Trophoblast cell (in vitro differentiated cells and primary cell): ENCODE measurements at regions not wholly inside any gene's neighbourhood (a gene's known extent, or its start where the extent isn't known, plus 50 kb on each side); places are given as distances from the start of the nearest gene placed in this dataset.

Source experiments
- DNase-seq, 2 donors: peaks; one replicate each; pipeline ENCODE4 v3.0.0-alpha.2; 2016
- H2AFZ ChIP-seq: 2 replicates; pipeline ENCODE4 v1.6.1; 2013; ENCODE audit warnings: low read length, moderate library complexity, mild to moderate bottlenecking; ENCODE audit not compliant: insufficient read depth, poor library complexity
- H2AK5ac ChIP-seq: 2 replicates; pipeline ENCODE4 v1.6.1; 2013; ENCODE audit warnings: mild to moderate bottlenecking, low read length
- H2BK120ac ChIP-seq: 2 replicates; pipeline ENCODE4 v1.6.1; 2013; ENCODE audit warnings: low read length, mild to moderate bottlenecking, moderate library complexity; ENCODE audit not compliant: insufficient read depth, poor library complexity
- H2BK12ac ChIP-seq: 2 replicates; pipeline ENCODE4 v1.6.1; 2013; ENCODE audit warnings: mild to moderate bottlenecking, low read length, moderate library complexity
- H2BK5ac ChIP-seq: 2 replicates; pipeline ENCODE4 v1.6.1; 2013; ENCODE audit warnings: low read length, low read depth, moderate library complexity, mild to moderate bottlenecking; ENCODE audit not compliant: poor library complexity
- H3K14ac ChIP-seq: 2 replicates; pipeline ENCODE4 v1.6.1; 2013; ENCODE audit warnings: mild to moderate bottlenecking, low read length
- H3K18ac ChIP-seq: 2 replicates; pipeline ENCODE4 v1.6.1; 2013; ENCODE audit warnings: mild to moderate bottlenecking, low read length
- H3K23ac ChIP-seq: 2 replicates; pipeline ENCODE4 v1.6.1; 2013; ENCODE audit warnings: low read length
- H3K27ac ChIP-seq: 2 replicates; pipeline ENCODE4 v1.5.1; 2013; ENCODE audit warnings: low read depth, mild to moderate bottlenecking, inconsistent platforms, low read length, moderate library complexity
- H3K27me3 ChIP-seq: 2 replicates; pipeline ENCODE4 v1.6.1; 2013; ENCODE audit warnings: inconsistent platforms, mild to moderate bottlenecking, low read length, moderate library complexity; ENCODE audit not compliant: insufficient read depth
- H3K36me3 ChIP-seq, 2 experiments: 1 replicate in 1 of 2; 2 replicates in 1 of 2; pipeline ENCODE4 v1.6.1; 2013; ENCODE audit warnings: low read length in 2 of 2, mild to moderate bottlenecking in 2 of 2, moderate library complexity in 1 of 2; ENCODE audit not compliant: insufficient read depth in 2 of 2, control insufficient read depth in 1 of 2
- H3K4ac ChIP-seq: 2 replicates; pipeline ENCODE4 v1.6.1; 2013; ENCODE audit warnings: low read depth, mild to moderate bottlenecking, low read length, moderate library complexity
- H3K4me1 ChIP-seq, 2 experiments: 1 replicate in 1 of 2; 2 replicates in 1 of 2; pipeline ENCODE4 v1.6.1; 2013; ENCODE audit warnings: low read length in 2 of 2, mild to moderate bottlenecking in 2 of 2, moderate library complexity in 1 of 2; ENCODE audit not compliant: insufficient read depth in 2 of 2, control insufficient read depth in 1 of 2
- H3K4me2 ChIP-seq: 2 replicates; pipeline ENCODE4 v1.6.1; 2013; ENCODE audit warnings: inconsistent platforms, mild to moderate bottlenecking, low read length, moderate library complexity
- H3K4me3 ChIP-seq: 2 replicates; pipeline ENCODE4 v1.5.1; 2013; ENCODE audit warnings: mild to moderate bottlenecking, low read depth, low read length, inconsistent platforms
- H3K79me1 ChIP-seq: one replicate; pipeline ENCODE4 v1.6.1; 2013; ENCODE audit warnings: low read length
- H3K79me2 ChIP-seq: 2 replicates; pipeline ENCODE4 v1.6.1; 2013; ENCODE audit warnings: low read length, mild to moderate bottlenecking; ENCODE audit not compliant: control insufficient read depth, insufficient read depth, poor library complexity
- H3K9ac ChIP-seq: 2 replicates; pipeline ENCODE4 v1.6.1; 2013; ENCODE audit warnings: mild to moderate bottlenecking, low read length
- H3K9me3 ChIP-seq: 2 replicates; pipeline ENCODE4 v1.6.1; 2013; ENCODE audit warnings: low read depth, mild to moderate bottlenecking, control low read depth, inconsistent platforms, low read length; ENCODE audit not compliant: insufficient read depth
- H4K12ac ChIP-seq: 2 replicates; pipeline ENCODE4 v1.6.1; 2013; ENCODE audit warnings: low read depth, mild to moderate bottlenecking, low read length, moderate library complexity
- H4K8ac ChIP-seq: 2 replicates; pipeline ENCODE4 v1.6.1; 2013; ENCODE audit warnings: low read depth, mild to moderate bottlenecking, low read length, moderate library complexity
- H4K91ac ChIP-seq: one replicate; pipeline ENCODE4 v1.6.1; 2013; ENCODE audit warnings: low read depth, mild to moderate bottlenecking, low read length, moderate library complexity
- WGBS: extraction: QIAGEN DNeasy Blood & Tissue Kit; methylation state at CpG from one replicate; pipeline ENCODE4 v1.1.7; 2013; ENCODE audit warnings: missing lambda C conversion rate; ENCODE audit not compliant: insufficient read length, insufficient coverage; ENCODE audit errors: extremely low coverage; 5-methylcytosine and 5-hydroxymethylcytosine counted together

DNA sequence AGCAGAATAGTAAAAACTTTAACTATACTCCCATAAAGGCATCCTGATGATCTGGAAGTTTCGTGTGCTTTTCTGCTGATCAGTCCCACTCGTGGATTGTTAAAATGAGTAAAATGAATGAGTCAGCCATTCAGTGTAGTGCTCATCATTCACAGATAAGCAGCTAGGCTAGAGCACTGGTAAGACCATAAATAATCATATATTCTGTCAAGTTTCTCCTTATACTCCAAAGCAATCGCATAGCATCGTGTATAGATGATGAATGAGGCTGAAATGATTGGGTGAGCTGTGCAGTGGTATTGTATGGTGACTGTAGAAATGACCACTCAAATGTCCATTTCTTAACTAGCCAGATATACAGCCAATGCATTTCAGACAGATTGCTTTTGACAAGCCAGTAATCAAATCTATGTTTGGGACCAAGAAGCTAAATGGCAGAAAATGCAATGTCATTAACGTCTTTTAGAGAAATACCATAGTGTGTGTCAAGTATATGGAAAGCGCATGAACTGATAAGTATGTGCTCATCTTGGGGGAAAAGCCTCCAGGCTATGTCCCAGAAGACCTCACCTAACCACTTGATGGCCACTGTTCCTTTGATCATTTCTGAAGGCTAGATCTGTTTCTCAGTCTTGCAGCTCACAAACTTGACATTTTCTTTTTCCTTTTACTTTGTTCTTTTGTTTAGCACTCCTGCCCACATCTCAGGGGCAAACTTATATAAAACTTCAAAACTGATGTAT lies 227.2 kb upstream of the FAM3C start:
- Histone ChIP-seq H4K12ac (no peak overlapping the region), H2BK120ac (no peak overlapping the region), H2AFZ (no peak overlapping the region), H3K4me2 (no peak overlapping the region), H3K14ac (no peak overlapping the region), H3K4me3 (no peak overlapping the region), H3K23ac (no peak overlapping the region), H4K8ac (no peak overlapping the region), H3K36me3 (no peaks in the 10 kb centered on the region), H2AK5ac (no peak overlapping the region), H2BK12ac (no peak overlapping the region), H3K4me1 (peaks cover 0 to 4% of the 10 kb centered on the region in 2 experiments), H3K9ac (no peak overlapping the region), H2BK5ac (no peak overlapping the region), H3K18ac (no peak overlapping the region), H3K79me1 (no peaks in the 10 kb centered on the region), H3K27ac (no peak overlapping the region), H3K4ac (no peak overlapping the region), H4K91ac (no peak overlapping the region), H3K9me3 (no peaks in the 10 kb centered on the region), H3K27me3 (no peaks in the 10 kb centered on the region), H3K79me2 (no peaks in the 10 kb centered on the region)
- no CpG with 5 or more reads among the region's 6 CpGs for WGBS
- peak in 1 of 2 donors; percentile 10 for DNase-seq

DNA sequence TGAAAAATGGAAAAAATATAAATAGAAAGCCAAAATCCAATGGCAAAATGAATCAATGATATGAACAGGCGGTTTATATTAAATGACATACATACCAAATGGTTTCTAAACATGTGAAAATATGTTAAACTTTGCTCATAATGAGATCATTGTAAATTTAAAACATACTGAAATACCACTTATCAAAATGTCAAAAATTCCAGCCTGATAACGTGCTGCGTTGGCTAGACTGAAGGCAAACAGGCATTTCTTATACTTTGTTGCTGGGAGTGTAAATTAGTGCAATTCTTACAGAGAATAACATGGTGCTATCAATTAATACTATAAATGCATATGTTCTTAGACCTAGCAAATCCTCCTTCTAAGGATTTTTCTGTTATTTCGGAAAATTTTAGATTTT lies 225.8 kb upstream of the FAM3C start:
- Histone ChIP-seq H3K4me1 (peaks cover 0 to 4% of the 10 kb centered on the region in 2 experiments), H3K4me2 (no peak overlapping the region), H3K79me2 (no peaks in the 10 kb centered on the region), H4K8ac (no peak overlapping the region), H3K23ac (no peak overlapping the region), H4K91ac (no peak overlapping the region), H2AFZ (no peak overlapping the region), H3K27me3 (no peaks in the 10 kb centered on the region), H4K12ac (no peak overlapping the region), H2AK5ac (no peak overlapping the region), H3K4me3 (no peak overlapping the region), H3K79me1 (no peaks in the 10 kb centered on the region), H2BK5ac (no peak overlapping the region), H3K9me3 (no peaks in the 10 kb centered on the region), H2BK12ac (no peak overlapping the region), H3K27ac (no peak overlapping the region), H3K9ac (no peak overlapping the region), H3K18ac (no peak overlapping the region), H2BK120ac (no peak overlapping the region), H3K4ac (no peak overlapping the region), H3K36me3 (no peaks in the 10 kb centered on the region), H3K14ac (no peak overlapping the region)
- DNase-seq, result peak; percentile 21 to 87
- no CpG with 5 or more reads among the region's 4 CpGs for WGBS

- no peaks in the 10 kb centered on the region for H3K27me3 ChIP-seq
- H2BK5ac ChIP-seq, result no peak overlapping the region
- no peak overlapping the region for H2AFZ ChIP-seq
- H3K4ac ChIP-seq, result no peak overlapping the region
- H3K23ac ChIP-seq, result no peak overlapping the region
- H3K9me3 ChIP-seq, result no peaks in the 10 kb centered on the region
- no peak overlapping the region for H4K91ac ChIP-seq
- H3K79me2 ChIP-seq, result no peaks in the 10 kb centered on the region
- no peak overlapping the region for H3K18ac ChIP-seq
- DNase-seq, result peak in 1 of 2 donors; percentile 15
- peaks cover 0 to 4% of the 10 kb centered on the region in 2 experiments for H3K4me1 ChIP-seq
- no peak overlapping the region for H2BK120ac ChIP-seq
- H3K27ac ChIP-seq, result no peak overlapping the region
- no peaks in the 10 kb centered on the region for H3K36me3 ChIP-seq
- no peak overlapping the region for H3K9ac ChIP-seq
- H4K12ac ChIP-seq, result no peak overlapping the region
- no peaks in the 10 kb centered on the region for H3K79me1 ChIP-seq
- no peak overlapping the region for H2BK12ac ChIP-seq
- no peak overlapping the region for H3K4me2 ChIP-seq
- no peak overlapping the region for H4K8ac ChIP-seq
- no peak overlapping the region for H3K14ac ChIP-seq
- H2AK5ac ChIP-seq, result no peak overlapping the region
- WGBS, result 100% methylated on average over 2 of the region's 11 CpGs
- H3K4me3 ChIP-seq, result no peak overlapping the region
These were observed 225.0 kb upstream of the FAM3C start for GRCh38 chr7:121620953-121621606.

DNA sequence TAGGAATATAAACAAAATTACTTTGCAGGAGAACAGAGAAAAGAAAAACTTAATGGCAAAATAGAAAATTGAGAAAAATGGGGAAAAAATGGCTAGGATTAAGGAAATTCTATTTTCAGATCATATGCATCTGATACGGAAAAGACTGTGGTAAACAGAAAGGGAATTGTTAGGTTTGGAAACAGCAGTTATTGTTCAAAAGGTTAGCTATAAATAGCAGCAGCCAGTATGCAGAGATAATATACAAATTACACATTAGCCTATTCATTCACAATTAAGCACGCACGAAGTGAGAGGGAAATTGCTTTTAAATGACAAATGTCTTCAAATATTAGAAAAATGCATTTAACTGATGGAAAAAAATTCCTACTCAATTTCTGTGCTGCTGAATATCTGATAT lies 224.1 kb upstream of the FAM3C start:
- H2BK120ac ChIP-seq, result no peak overlapping the region
- H3K79me1 ChIP-seq, result no peaks in the 10 kb centered on the region
- no CpG with 5 or more reads among the region's 3 CpGs for WGBS
- no peaks in the 10 kb centered on the region for H3K79me2 ChIP-seq
- no peak overlapping the region for H3K4ac ChIP-seq
- peak in 1 of 2 donors; percentile 83 for DNase-seq
- H3K9me3 ChIP-seq, result no peaks in the 10 kb centered on the region
- no peak overlapping the region for H2BK5ac ChIP-seq
- H4K91ac ChIP-seq, result no peak overlapping the region
- H3K14ac ChIP-seq, result no peak overlapping the region
- no peak overlapping the region for H4K8ac ChIP-seq
- no peaks in the 10 kb centered on the region for H3K27me3 ChIP-seq
- no peak overlapping the region for H2AFZ ChIP-seq
- no peak overlapping the region for H4K12ac ChIP-seq
- H3K18ac ChIP-seq, result no peak overlapping the region
- H3K4me1 ChIP-seq, result peaks cover 0 to 4% of the 10 kb centered on the region in 2 experiments
- no peak overlapping the region for H3K9ac ChIP-seq
- H2BK12ac ChIP-seq, result no peak overlapping the region
- H3K4me2 ChIP-seq, result no peak overlapping the region
- no peak overlapping the region for H3K4me3 ChIP-seq
- no peak overlapping the region for H3K23ac ChIP-seq
- H3K36me3 ChIP-seq, result no peaks in the 10 kb centered on the region
- H3K27ac ChIP-seq, result no peak overlapping the region
- no peak overlapping the region for H2AK5ac ChIP-seq
